HG03060 (cell line): ENCODE measurements at regions not wholly inside any gene's neighbourhood (a gene's known extent, or its start where the extent isn't known, plus 50 kb on each side); places are given as distances from the start of the nearest gene placed in this dataset.

Experiments
- ATAC-seq: cut with Tn5 transposase; IDR thresholded peaks from one replicate; pipeline ENCODE4 v1.9.1; 2021; ENCODE audit warnings: low read depth, moderate number of reproducible peaks; ENCODE audit not compliant: unreplicated experiment

GRCh38 chr12:125263385-125263784 is 198.2 kb downstream of the AACS start:
- ATAC-seq: no peak

GRCh38 chr12:125267114-125267513 is 201.9 kb downstream of the AACS start:
- ATAC-seq: no peak

GRCh38 chr12:125269276-125269675 is 204.0 kb downstream of the AACS start:
- ATAC-seq: no peak

- ATAC-seq: no peak
Measured at GRCh38 chr12:125271892-125272291, 206.7 kb downstream of the AACS start.

- ATAC-seq: no peak
Measured at GRCh38 chr12:125272383-125272933, 207.2 kb downstream of the AACS start.

- ATAC-seq: no peak
Measured at GRCh38 chr12:125276567-125276966, 211.3 kb downstream of the AACS start.

- no peak for ATAC-seq
Measured at GRCh38 chr12:125280482-125281377, 215.5 kb downstream of the AACS start.

- ATAC-seq: no peak
Measured at GRCh38 chr12:125282921-125283320, 217.7 kb downstream of the AACS start.

- no peak for ATAC-seq
Measured at GRCh38 chr12:125283521-125283920, 218.3 kb downstream of the AACS start.

GRCh38 chr12:125284087-125284486 is 218.9 kb downstream of the AACS start:
- ATAC-seq: no peak

GRCh38 chr12:125284945-125285685 is 219.9 kb downstream of the AACS start:
- no peak for ATAC-seq

GRCh38 chr12:125286005-125286727 is 220.9 kb downstream of the AACS start:
- ATAC-seq: no peak

- ATAC-seq: peak; percentile 87
Measured at GRCh38 chr12:125287155-125287847, 222.1 kb downstream of the AACS start.

GRCh38 chr12:125288931-125289928 is 224.0 kb downstream of the AACS start:
- ATAC-seq: no peak

- no peak for ATAC-seq
Measured at GRCh38 chr12:125289970-125290369, 224.7 kb downstream of the AACS start.

GRCh38 chr12:125292700-125293099 is 227.5 kb downstream of the AACS start:
- no peak for ATAC-seq

- ATAC-seq: no peak
Measured at GRCh38 chr12:125295550-125295949, 230.3 kb downstream of the AACS start.

- no peak for ATAC-seq
Measured at GRCh38 chr12:125296701-125297100, 231.5 kb downstream of the AACS start.

GRCh38 chr12:125299840-125300239 is 234.6 kb downstream of the AACS start:
- no peak for ATAC-seq
